Heart left ventricle (tissue), 13 donors: ENCODE measurements at regions not wholly inside any gene's neighbourhood (a gene's known extent, or its start where the extent isn't known, plus 50 kb on each side); places are given as distances from the start of the nearest gene placed in this dataset.

Source experiments
- POLR2A ChIP-seq, 2 donors: fragments of 450-650 bp; IDR thresholded peaks; one replicate each; pipeline ENCODE4 v1.6.1; 2017; ENCODE audit warnings: antibody characterized with exemption in 2 of 2, mild to moderate bottlenecking in 2 of 2, moderate library complexity in 2 of 2
- TF ChIP-seq, protein P1 (sequence below), 12 donors: fragments of 200-600 bp; sonication (generic) in 4 of 12; IDR thresholded peaks; one replicate each; pipeline versions ENCODE4 v1.5.0 to v1.8.0; 2018 to 2022; ENCODE audit warnings: antibody characterized with exemption in 12 of 12, mild to moderate bottlenecking in 5 of 12
- donor health status: ischemic (EF 13 %, LVEDD 7.1; RV severe dilation, severe dysfunction).
- donor health status: DM: no; HTN: yes; CAD: no.
- donor health status: DM: no; HTN: no; CAD: no.
- donor health status: ischemic (EF 25% LVEDD 6.9; RV normal size, moderate dysfunction).
- donor health status: ischemic (EF 25% LVEDD 5.7; RV mildly dilated, moderate dysfunction).
- donor health status: ischemic (EF 35%, LVEDD 5.7; RV mildly dilated, moderate dysfunction).
- donor health status: nonischemic (EF 11% LVEDD 7.7; RV severe dilation, severe dysfunction).
- donor health status: DM: yes; HTN: yes; CAD: no.
- donor health status: PGD.
- donor health status: ischemic (EF 29% LVEDD 5.4; RV normal size, mild dysfunction).
- donor health status: nonischemic (EF 23%, LVEDD 6.1; RV moderate dilation, normal function).

DNA sequence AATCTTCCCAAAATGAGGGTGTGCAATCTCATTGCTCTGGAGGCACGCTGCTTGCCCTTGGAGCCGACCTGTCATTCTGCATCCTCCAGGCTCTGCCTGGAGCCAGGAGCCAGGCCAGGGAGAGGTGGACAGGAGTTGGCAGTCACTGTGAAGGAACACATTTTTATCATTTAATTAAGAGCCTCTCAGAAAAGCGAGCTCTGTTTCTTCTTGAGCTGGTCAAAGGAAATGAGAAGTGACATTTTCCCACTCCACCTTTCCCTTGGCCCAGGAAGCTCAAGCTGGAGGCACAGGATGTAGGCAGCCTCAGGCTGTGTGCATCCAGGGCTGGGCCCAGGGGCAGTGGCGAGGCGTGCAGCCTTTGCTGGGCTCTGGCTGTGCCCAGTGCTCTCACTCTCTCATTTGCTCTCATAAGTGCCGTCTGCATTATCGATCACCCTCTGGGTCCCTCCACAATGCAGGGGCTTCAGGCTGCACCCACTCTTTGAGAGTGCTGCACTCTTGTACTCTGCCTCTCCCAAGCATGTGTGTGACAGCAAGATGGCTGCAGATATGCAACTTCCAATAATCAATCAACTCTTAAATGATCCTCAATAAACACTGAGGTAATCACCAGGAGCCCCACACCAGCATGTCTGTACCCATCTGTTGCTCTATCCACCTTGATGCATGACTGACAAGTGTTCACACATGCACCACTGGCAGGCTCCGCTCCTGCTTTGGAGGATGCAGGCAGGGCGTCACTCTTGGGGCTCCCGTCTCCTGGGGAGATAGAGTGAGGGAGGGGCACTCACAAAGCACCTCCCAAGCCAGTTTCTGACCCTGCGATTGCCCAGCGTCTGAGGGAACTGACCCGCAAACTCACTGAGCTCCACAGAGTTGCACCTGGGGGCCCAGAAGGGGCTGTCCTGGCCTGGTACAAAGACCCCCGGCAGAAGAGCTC, 171.4 kb downstream of the ZNF248 start:
- no peak for TF ChIP-seq POLR2A (IDR thresholded peaks at IDR 0.05)
- TF ChIP-seq, protein P1, sequence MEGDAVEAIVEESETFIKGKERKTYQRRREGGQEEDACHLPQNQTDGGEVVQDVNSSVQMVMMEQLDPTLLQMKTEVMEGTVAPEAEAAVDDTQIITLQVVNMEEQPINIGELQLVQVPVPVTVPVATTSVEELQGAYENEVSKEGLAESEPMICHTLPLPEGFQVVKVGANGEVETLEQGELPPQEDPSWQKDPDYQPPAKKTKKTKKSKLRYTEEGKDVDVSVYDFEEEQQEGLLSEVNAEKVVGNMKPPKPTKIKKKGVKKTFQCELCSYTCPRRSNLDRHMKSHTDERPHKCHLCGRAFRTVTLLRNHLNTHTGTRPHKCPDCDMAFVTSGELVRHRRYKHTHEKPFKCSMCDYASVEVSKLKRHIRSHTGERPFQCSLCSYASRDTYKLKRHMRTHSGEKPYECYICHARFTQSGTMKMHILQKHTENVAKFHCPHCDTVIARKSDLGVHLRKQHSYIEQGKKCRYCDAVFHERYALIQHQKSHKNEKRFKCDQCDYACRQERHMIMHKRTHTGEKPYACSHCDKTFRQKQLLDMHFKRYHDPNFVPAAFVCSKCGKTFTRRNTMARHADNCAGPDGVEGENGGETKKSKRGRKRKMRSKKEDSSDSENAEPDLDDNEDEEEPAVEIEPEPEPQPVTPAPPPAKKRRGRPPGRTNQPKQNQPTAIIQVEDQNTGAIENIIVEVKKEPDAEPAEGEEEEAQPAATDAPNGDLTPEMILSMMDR (IDR thresholded peaks at IDR 0.05) = no peak
